ENCODE measurements at regions not wholly inside any gene's neighbourhood (a gene's known extent, or its start where the extent isn't known, plus 50 kb on each side); places are given as distances from the start of the nearest gene placed in this dataset.
"Not testable (repeated sequence)": the region's sequence is repeated elsewhere in the genome, so short reads cannot be mapped to it uniquely, and the experiment has no call there.

GRCh38 chr9:17882688-17883594 is 304.1 kb downstream of the SH3GL2 start:
- DNase-seq (no peak), ATAC-seq (no peak)
- intact Hi-C loops (cut with DNase I, micrococcal nuclease): no loop called here

- intact Hi-C loops (cut with DNase I, micrococcal nuclease): no loop called here
- ATAC-seq (no peak), DNase-seq (no peak)
Observed at GRCh38 chr9:17888066-17888465, 309.2 kb downstream of the SH3GL2 start.

GRCh38 chr9:17888964-17889363 is 310.1 kb downstream of the SH3GL2 start:
- DNase-seq, ATAC-seq: not testable (repeated sequence)

GRCh38 chr9:17894501-17895160 is 315.8 kb downstream of the SH3GL2 start:
- DNase-seq (no peak), ATAC-seq (peak; percentile 27)
- intact Hi-C loops (cut with DNase I, micrococcal nuclease): no loop called here

More at GRCh38 chr9:17888964-17889363, 310.1 kb downstream of the SH3GL2 start:
- intact Hi-C loops (cut with DNase I, micrococcal nuclease): not testable (repeated sequence)

DNA sequence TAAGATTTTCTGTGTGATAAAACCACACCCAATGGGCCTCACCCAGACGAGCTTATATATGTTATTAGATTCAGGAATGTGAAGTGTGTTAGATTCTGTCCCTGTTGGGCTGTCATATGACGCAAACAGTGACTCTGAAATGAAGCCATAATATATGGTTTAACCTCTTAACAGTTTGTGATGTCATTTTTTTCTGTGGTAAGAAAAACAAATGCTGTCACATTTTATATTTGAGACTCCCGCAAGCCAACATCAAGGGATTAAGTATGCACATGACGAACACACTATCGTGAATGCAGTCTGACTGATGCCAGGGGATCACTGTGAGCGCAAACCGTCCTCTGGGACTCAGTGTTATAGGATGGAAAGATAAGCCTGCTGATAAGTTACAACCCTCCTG is 321.7 kb downstream of the SH3GL2 start:
- intact Hi-C loops (cut with DNase I, micrococcal nuclease): no loop called here
- ATAC-seq (peak; percentile 68), DNase-seq (no peak)

DNA sequence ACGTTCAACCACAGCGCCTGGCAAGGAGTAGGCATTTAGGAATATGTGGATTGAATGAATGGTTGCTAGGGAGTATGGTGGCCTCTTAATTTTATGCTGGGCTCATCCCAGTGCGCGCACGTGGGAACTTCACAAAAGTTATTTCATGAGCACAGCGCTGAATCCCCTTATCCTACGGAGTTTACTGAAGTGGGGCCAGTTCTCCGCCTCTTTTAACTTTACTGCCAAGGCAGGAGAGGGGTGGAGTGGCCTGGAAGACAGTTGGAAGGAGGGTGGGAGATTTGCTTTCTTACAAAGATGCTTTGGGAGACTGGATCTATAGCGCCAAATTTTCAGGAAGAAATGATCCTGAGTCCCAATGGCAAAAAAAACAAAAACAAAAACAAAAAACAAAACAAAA is 326.5 kb downstream of the SH3GL2 start:
- ATAC-seq (no peak), DNase-seq (peak in 1 of 2 donors; percentile 14)
- intact Hi-C loops (cut with DNase I, micrococcal nuclease): no loop called here

- DNase-seq (peak in 1 of 2 donors; percentile 19), ATAC-seq (peak; percentile 18)
- intact Hi-C loops (cut with DNase I, micrococcal nuclease): no loop called here
Observed at GRCh38 chr9:17905781-17906175, 326.9 kb downstream of the SH3GL2 start.

DNA sequence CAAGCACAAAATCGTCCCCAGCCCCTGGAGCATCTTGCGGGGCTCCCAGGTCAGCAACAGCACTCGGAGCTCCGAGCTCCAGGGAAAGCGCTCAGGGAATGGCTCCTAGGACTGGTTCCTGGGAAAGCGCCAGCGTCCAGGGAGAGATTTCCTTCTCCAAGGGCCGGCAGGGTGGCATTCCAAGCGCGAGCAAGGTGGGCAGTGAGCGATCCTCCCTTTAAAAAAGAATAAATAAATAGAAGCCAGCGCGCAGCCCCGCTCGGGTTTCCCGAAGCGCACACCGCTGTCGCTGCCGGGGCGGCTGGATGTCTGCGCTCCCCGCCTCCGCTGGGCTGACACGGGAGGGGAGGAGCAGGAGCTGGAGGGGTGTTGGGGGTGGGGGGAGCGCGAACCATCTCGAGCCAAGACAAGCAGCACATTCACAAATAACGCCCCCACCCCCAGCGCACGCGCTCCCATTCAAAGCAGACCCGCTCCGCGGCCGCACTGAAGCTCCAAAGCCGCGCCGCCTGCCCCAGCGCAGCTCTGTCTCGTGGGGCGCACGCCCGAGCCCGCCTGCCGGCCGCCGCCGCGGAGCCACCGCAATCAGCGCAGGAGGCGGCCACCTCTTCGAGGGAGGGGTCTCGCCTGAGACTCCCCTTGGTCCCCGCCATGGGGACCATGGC is 327.4 kb downstream of the SH3GL2 start:
- DNase-seq (peak; percentile 56 to 73), ATAC-seq (peak; percentile 64)
- intact Hi-C loops (cut with DNase I, micrococcal nuclease): no loop called here

DNA sequence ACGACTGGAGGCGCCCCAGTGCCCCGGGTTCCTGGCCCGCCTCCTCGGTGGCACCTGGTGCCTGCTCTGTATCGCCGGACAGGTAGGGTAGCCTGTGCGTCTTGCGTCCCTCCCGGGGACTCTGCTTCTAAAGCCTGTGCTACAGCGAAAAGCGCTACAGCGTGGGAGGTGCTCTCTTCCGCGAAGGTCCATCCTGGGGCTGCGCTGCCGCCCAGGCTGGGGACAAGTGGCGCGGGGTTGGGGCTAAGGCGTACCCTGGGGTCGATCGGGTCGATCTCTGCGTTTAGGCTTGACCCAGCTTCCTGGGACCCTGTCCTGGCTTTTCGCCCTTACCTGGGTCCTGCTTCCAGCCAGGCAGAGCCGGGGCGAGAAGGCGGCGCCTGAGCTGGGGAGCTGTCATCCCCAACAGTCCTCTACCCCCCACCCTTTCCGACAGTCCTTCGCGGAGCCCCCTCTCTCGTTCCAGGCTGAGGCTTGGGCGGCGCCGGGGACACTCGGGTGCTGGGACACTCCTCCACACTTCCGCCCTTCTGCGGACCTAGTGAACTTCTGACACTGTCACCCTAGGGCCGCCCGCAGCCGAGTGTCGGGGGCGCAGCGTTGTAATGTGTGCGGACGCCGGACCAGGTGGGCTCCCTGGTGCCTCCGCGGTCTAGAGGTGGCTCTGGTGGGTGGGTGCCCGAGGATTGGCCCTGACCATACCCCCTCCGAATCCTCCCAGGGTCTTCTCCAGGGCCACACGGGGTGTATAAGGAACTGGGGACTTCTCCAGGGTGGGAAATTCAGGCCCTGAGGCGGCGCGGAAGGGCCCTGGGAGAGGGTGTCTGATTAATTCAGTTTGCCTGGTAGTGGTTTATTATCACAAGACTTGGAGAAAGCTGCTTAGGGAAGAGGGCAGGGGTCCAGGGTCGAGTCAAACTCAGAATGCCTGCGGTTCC is 328.2 kb downstream of the SH3GL2 start:
- DNase-seq: peak; percentile 54 to 74
- ATAC-seq: peak; percentile 83
- intact Hi-C loops (cut with DNase I, micrococcal nuclease): no loop called here

DNA sequence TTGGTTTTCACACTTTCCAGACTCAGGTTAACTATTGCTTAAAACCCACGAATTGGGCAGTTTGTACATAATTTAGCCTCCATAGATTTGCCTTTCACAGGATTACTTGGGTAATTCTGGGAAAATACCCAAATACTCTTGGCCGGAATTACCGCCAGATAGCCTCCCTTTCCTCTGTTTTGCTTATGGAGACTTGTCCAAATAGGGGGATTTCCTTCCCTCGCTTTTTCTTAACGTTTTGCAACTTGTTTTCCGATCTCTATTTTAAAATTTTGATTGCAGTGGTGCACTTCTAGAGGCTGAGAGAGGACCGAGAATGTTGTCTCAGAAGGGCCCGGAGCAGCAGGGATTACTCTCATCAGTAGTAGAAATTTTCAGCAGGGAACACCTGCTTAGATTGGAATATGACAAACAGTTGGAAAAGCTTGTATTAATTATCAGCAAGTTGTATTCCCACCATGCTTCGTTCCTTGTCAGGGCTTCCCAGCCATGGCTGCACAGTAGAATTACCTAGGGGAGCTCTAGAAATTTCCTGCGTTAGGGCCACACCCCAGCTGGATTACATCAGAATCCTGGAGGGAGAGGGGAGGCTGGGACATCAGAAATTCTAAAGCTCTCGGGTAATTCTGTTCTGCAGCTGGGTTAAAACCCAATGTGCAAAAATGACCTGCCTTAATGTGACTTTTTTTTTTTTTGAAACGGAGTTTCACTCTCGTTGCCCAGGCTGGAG is 329.1 kb downstream of the SH3GL2 start:
- peak in 1 of 2 donors; percentile 30 for DNase-seq
- intact Hi-C loops (cut with DNase I, micrococcal nuclease): no loop called here
- ATAC-seq: peak; percentile 37

DNA sequence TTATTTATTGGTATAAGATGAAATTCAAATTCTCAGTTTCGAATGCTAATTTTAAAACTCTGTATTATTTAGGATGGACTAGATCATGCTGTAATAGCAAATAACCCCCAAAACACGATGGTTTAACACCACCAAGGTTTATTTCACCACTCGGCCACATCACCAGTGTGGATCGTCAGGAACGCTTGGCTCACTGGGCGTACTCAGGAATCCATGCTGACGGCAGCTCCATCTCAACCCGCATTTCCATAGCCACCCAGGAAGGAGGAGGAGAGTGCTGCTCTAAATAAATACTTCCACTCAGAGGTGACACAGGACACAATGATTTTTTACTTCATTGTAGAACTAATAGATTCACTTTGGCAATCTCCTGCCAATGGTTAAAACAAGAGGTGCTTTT is 347.4 kb downstream of the SH3GL2 start:
- ATAC-seq (no peak), DNase-seq (no peak)
- intact Hi-C loops (cut with DNase I, micrococcal nuclease): no loop called here

GRCh38 chr9:17927616-17928015 is 348.8 kb downstream of the SH3GL2 start:
- ATAC-seq (no peak), DNase-seq (no peak)
- intact Hi-C loops (cut with DNase I, micrococcal nuclease): no loop called here

GRCh38 chr9:17928228-17928627 is 349.4 kb downstream of the SH3GL2 start:
- intact Hi-C loops (cut with DNase I, micrococcal nuclease): no loop called here
- ATAC-seq: no peak

DNA sequence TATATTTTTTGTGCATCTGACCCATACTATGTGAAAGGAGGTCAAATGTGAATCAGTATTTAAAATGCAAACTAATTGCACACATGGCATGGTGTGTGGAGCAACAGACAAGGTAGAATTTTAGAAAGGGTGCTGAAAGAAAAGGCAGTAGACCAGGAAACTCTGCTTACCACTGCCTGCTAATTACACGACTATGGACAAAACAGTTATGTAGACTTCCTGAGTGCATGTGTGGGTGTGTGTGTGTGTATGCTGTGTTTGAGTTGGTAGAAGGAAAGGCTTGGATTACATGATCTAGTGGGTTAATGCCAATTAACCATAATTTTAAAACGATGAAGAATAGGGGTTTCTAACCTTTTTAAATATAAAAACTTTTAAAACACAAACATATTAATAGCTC is 349.9 kb downstream of the SH3GL2 start:
- intact Hi-C loops (cut with DNase I, micrococcal nuclease): no loop called here
- DNase-seq (no peak), ATAC-seq (peak; percentile 32)

More at GRCh38 chr9:17928228-17928627, 349.4 kb downstream of the SH3GL2 start:
- no peak for DNase-seq

GRCh38 chr9:17929506-17929905 is 350.6 kb downstream of the SH3GL2 start:
- intact Hi-C loops (cut with DNase I, micrococcal nuclease): no loop called here
- ATAC-seq: no peak

GRCh38 chr9:17930071-17930470 is 351.2 kb downstream of the SH3GL2 start:
- intact Hi-C loops (cut with DNase I, micrococcal nuclease): no loop called here
- ATAC-seq (no peak), DNase-seq (no peak)

More at GRCh38 chr9:17929506-17929905, 350.6 kb downstream of the SH3GL2 start:
- DNase-seq: no peak

DNA sequence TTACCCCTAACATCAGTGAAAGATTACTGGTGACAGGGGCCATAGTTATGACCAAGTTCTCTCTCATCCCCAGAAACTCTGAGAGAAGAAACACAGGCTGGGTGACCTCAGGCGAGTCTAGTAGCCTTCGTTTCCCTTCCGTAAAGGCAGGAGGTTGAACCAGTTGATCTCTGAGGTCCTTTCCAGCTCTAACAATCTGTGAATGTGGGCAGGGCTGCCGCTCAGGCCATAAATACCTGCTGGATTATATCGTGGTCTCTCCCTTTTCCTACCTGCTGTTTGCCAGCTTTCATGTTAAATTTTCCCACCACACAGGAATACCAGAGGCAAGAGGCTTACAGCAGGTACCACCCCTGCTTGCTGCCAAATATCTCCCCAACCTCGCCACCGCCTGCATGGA is 357.5 kb downstream of the SH3GL2 start:
- peak; percentile 18 to 26 for DNase-seq
- ATAC-seq: peak; percentile 94
- intact Hi-C loops (cut with DNase I, micrococcal nuclease): no loop called here

Measured in left colon (tissue), 2 donors.